ENCODE measurements at regions not wholly inside any gene's neighbourhood (a gene's known extent, or its start where the extent isn't known, plus 50 kb on each side); places are given as distances from the start of the nearest gene placed in this dataset.
"Not testable (repeated sequence)": the region's sequence is repeated elsewhere in the genome, so short reads cannot be mapped to it uniquely, and the experiment has no call there.

DNA sequence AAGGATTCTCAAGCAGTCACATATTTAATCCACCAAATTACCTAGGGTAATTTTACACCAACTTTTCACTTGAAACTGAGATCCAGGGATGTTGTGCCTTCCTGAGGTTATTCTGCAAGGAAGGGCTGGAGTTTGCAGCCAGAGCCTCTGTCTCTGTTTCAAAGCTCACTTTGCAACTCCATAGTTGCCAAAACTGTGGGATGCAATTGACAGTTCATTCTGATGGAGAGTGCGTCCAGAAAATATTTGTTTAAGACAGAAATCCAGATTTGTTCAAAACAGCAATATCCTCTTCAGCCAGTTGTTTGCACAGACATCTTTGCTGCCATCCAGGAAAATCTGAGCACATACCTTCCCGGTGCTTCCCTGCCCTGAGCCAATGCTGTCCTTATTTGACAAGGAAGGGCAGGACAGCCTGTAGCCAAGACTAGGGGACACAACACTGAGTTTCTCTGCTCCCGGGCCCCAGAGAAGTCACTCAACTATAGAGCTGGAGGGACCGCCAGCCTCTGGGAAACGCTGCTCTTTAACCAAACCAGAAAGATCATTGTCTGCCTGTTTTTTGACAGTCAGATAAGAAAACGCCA lies 297.4 kb downstream of the HIVEP2 start:
- no peak overlapping the region for H3K27ac ChIP-seq
- no peak for DNase-seq
- H3K4me3 ChIP-seq (replicated peaks in 1 of 3) = no peak overlapping the region
- no peaks in the 10 kb centered on the region for H3K36me3 ChIP-seq
- no peaks in the 10 kb centered on the region for H3K27me3 ChIP-seq
- H3K4me1 ChIP-seq = no peaks in the 10 kb centered on the region
- WGBS, 2 donors = 21 to 25% methylated on average over 6 of the region's 6 CpGs
- no peaks in the 10 kb centered on the region for H3K9me3 ChIP-seq
- no peak for TF ChIP-seq POLR2A (IDR thresholded peaks at IDR 0.05)
- TF ChIP-seq, protein P1, sequence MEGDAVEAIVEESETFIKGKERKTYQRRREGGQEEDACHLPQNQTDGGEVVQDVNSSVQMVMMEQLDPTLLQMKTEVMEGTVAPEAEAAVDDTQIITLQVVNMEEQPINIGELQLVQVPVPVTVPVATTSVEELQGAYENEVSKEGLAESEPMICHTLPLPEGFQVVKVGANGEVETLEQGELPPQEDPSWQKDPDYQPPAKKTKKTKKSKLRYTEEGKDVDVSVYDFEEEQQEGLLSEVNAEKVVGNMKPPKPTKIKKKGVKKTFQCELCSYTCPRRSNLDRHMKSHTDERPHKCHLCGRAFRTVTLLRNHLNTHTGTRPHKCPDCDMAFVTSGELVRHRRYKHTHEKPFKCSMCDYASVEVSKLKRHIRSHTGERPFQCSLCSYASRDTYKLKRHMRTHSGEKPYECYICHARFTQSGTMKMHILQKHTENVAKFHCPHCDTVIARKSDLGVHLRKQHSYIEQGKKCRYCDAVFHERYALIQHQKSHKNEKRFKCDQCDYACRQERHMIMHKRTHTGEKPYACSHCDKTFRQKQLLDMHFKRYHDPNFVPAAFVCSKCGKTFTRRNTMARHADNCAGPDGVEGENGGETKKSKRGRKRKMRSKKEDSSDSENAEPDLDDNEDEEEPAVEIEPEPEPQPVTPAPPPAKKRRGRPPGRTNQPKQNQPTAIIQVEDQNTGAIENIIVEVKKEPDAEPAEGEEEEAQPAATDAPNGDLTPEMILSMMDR (IDR thresholded peaks at IDR 0.05) = no peak
- intact Hi-C loops (cut with DNase I) = no loop called here

DNA sequence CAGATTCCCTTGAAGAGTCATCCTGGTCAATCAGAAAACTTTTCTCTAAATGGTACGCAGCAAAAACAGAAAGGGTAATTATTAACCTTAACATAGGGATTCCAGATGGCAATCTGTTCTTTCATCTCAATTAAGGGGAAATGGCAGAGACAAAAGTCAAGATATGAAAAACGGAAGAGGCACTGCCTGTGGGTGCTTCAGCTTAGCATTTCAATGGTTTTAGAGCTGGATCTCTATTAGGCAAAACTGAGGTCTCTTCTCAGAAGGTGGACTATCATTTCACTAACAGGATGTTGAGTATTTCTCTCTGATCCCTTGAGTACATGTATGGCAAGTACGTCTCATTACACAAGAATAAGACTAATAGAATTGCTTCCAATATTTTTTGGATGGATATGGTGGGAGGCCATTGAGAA lies 296.9 kb downstream of the HIVEP2 start:
- Histone ChIP-seq H3K36me3 (no peaks in the 10 kb centered on the region), H3K9me3 (no peaks in the 10 kb centered on the region), H3K27me3 (no peaks in the 10 kb centered on the region), H3K4me3 (replicated peaks in 1 of 3) (no peak overlapping the region), H3K4me1 (no peaks in the 10 kb centered on the region), H3K27ac (no peak overlapping the region)
- TF ChIP-seq POLR2A (IDR thresholded peaks at IDR 0.05) = no peak
- TF ChIP-seq, protein P1 (IDR thresholded peaks at IDR 0.05) = no peak
- WGBS, 2 donors = 43 to 51% methylated on average over 3 of the region's 3 CpGs
- no peak for DNase-seq
- intact Hi-C loops (cut with DNase I) = no loop called here

DNA sequence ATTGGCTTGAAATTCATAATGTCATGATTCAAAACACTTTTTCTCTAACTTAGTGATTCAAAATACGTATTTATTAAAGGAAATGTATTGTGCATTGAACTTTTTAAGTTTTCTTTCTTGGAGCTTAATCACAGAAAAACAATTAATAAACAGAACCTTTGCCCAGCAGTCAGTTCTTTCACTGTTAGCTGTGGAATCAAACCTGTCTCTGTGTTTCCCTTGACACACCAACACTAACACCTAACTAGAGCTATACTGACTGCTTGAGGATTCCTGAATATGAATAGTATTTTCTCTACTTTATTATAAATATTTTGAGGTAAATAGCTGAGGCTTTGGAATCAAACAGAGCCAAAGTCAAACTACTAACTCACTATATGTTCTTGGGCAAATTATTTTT lies 296.4 kb downstream of the HIVEP2 start:
- H3K27ac ChIP-seq = no peak overlapping the region
- H3K4me1 ChIP-seq = no peaks in the 10 kb centered on the region
- H3K27me3 ChIP-seq = no peaks in the 10 kb centered on the region
- no peaks in the 10 kb centered on the region for H3K36me3 ChIP-seq
- no peaks in the 10 kb centered on the region for H3K9me3 ChIP-seq
- WGBS, 2 donors = 62 to 83% methylated on average over 1 of the region's 1 CpG
- TF ChIP-seq POLR2A (IDR thresholded peaks at IDR 0.05) = no peak
- TF ChIP-seq, protein P1 (IDR thresholded peaks at IDR 0.05) = no peak
- no peak for DNase-seq
- no peak overlapping the region for H3K4me3 ChIP-seq (replicated peaks in 1 of 3)
- intact Hi-C loops (cut with DNase I) = no loop called here

DNA sequence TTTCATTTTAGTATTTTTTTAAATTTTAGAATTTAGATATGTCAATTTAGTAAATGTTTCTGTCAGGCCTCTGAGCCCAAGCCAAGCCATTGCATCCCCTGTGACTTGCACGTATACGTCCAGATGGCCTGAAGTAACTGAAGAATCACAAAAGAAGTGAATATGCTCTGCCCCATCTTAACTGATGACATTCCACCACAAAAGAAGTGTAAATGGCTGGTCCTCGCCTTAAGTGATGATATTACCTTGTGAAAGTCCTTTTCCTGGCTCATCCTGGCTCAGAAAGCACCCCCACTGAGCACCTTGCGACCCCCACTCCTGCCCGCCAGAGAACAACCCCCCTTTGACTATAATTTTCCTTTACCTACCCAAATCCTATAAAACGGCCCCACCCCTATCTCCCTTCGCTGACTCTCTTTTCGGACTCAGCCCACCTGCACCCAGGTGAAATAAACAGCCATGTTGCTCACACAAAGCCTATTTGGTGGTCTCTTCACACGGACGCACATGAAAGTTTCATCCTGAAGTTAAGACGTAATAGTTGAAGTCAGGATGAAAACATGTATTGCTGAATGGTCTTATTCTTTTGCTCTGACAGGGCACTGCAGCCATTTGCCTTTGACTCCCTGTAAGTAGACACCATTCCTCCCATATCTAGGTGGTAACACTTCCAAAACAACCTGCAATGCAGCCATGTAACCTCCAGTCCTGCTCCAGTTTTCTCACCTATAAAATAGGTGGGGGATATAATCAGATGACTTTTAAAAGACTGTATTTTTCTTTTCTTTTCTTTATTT lies 295.3 kb downstream of the HIVEP2 start:
- 84 to 93% methylated on average over 11 of the region's 11 CpGs for WGBS, 2 donors
- intact Hi-C loops (cut with DNase I); H3K4me3 ChIP-seq (replicated peaks in 1 of 3); H3K36me3 ChIP-seq; H3K27me3 ChIP-seq; DNase-seq; H3K9me3 ChIP-seq; H3K27ac ChIP-seq; H3K4me1 ChIP-seq: not testable (repeated sequence)

DNA sequence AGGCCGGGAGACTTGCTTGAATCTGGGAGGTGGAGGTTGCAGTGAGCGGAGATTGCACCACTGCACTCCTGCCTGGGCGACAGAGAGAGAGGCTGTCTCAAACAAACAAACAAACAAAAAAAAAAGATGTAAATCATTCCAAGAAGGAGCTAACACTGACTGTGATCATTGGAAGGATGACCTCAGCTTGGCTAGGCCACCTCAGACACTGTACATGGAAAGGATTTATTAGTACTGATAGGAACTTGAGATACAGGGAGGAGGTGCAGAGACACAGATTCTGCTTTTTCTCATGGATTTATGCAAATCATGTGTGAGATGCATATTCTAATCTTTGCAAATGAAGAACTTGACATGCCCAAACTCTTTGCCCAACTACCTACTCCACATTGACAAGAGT lies 293.6 kb downstream of the HIVEP2 start:
- H3K4me1 ChIP-seq = no peaks in the 10 kb centered on the region
- no peaks in the 10 kb centered on the region for H3K27me3 ChIP-seq
- no peak for DNase-seq
- no peaks in the 10 kb centered on the region for H3K9me3 ChIP-seq
- TF ChIP-seq POLR2A (IDR thresholded peaks at IDR 0.05) = no peak
- TF ChIP-seq, protein P1 (IDR thresholded peaks at IDR 0.05) = no peak
- intact Hi-C loops (cut with DNase I) = no loop called here
- WGBS, 2 donors = 93% methylated on average over 3 of the region's 3 CpGs
- H3K36me3 ChIP-seq = no peaks in the 10 kb centered on the region
- no peak overlapping the region for H3K4me3 ChIP-seq (replicated peaks in 1 of 3)
- H3K27ac ChIP-seq = no peak overlapping the region

All from thyroid gland (tissue), 4 donors.